Stimulated activated CD4-positive, alpha-beta T cell treated with anti-CD3 and anti-CD28 coated beads, Interleukin-2, amount 100 ng/mL, for 4 hours (primary cell): ENCODE measurements at regions not wholly inside any gene's neighbourhood (a gene's known extent, or its start where the extent isn't known, plus 50 kb on each side); places are given as distances from the start of the nearest gene placed in this dataset.
"Not testable (repeated sequence)": the region's sequence is repeated elsewhere in the genome, so short reads cannot be mapped to it uniquely, and the experiment has no call there.

Source experiments
- DNase-seq: peaks from one replicate; pipeline ENCODE4 v3.0.0-alpha.2; 2020; ENCODE audit warnings: low read depth

- no peak for DNase-seq
These were observed 501.1 kb upstream of the POU3F2 start for GRCh38 chr6:98333273-98333672.

GRCh38 chr6:98335594-98335993 is 498.8 kb upstream of the POU3F2 start:
- DNase-seq, result no peak

- DNase-seq, result no peak
These were observed 494.9 kb upstream of the POU3F2 start for GRCh38 chr6:98339506-98339905.

GRCh38 chr6:98343004-98343403 is 491.4 kb upstream of the POU3F2 start:
- no peak for DNase-seq

- DNase-seq, result no peak
These were observed 490.6 kb upstream of the POU3F2 start for GRCh38 chr6:98343797-98344196.

- DNase-seq, result no peak
These were observed 482.0 kb upstream of the POU3F2 start for GRCh38 chr6:98352348-98352747.

- no peak for DNase-seq
These were observed 476.2 kb upstream of the POU3F2 start for GRCh38 chr6:98358173-98358572.

- no peak for DNase-seq
These were observed 468.0 kb upstream of the POU3F2 start for GRCh38 chr6:98366371-98366770.

- no peak for DNase-seq
These were observed 453.8 kb upstream of the POU3F2 start for GRCh38 chr6:98380589-98380988.

GRCh38 chr6:98382246-98382645 is 452.1 kb upstream of the POU3F2 start:
- no peak for DNase-seq

GRCh38 chr6:98384334-98384733 is 450.0 kb upstream of the POU3F2 start:
- no peak for DNase-seq

GRCh38 chr6:98384801-98385200 is 449.6 kb upstream of the POU3F2 start:
- DNase-seq, result no peak

GRCh38 chr6:98395610-98396166 is 438.7 kb upstream of the POU3F2 start:
- no peak for DNase-seq

GRCh38 chr6:98416027-98416426 is 418.3 kb upstream of the POU3F2 start:
- no peak for DNase-seq

GRCh38 chr6:98416497-98417158 is 417.7 kb upstream of the POU3F2 start:
- DNase-seq, result not testable (repeated sequence)

- no peak for DNase-seq
These were observed 400.9 kb upstream of the POU3F2 start for GRCh38 chr6:98433325-98434056.

- DNase-seq, result no peak
These were observed 390.7 kb upstream of the POU3F2 start for GRCh38 chr6:98443633-98444032.

- DNase-seq, result no peak
These were observed 381.7 kb upstream of the POU3F2 start for GRCh38 chr6:98452685-98453084.

GRCh38 chr6:98454809-98455322 is 379.5 kb upstream of the POU3F2 start:
- DNase-seq, result no peak

- DNase-seq, result no peak
These were observed 375.7 kb upstream of the POU3F2 start for GRCh38 chr6:98458708-98459107.

GRCh38 chr6:98463038-98464000 is 371.1 kb upstream of the POU3F2 start:
- DNase-seq, result no peak

- DNase-seq, result no peak
These were observed 367.3 kb upstream of the POU3F2 start for GRCh38 chr6:98467091-98467490.
